ENCODE measurements at regions not wholly inside any gene's neighbourhood (a gene's known extent, or its start where the extent isn't known, plus 50 kb on each side); places are given as distances from the start of the nearest gene placed in this dataset.

DNA sequence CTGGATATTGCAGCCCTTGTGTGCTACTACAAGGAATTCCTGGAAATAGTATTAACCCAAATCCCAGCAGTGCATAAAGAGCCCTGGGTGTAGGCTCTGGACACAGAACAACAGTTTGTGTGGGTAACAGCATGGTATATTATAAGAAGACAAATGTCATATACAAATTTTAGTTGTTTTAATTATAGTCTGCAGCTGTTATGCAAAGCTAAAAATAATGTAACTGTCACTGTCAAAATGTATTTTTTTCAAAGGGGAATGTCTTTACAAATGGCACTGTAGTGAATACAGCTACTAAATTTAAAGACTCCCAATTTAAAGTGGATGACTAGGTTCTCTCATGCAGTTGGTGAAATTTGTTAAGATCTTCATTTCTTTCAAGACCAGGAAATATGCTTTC is 339.0 kb downstream of the GPR37 start:
- no peak for DNase-seq (ENCODE audit: low spot score)

DNA sequence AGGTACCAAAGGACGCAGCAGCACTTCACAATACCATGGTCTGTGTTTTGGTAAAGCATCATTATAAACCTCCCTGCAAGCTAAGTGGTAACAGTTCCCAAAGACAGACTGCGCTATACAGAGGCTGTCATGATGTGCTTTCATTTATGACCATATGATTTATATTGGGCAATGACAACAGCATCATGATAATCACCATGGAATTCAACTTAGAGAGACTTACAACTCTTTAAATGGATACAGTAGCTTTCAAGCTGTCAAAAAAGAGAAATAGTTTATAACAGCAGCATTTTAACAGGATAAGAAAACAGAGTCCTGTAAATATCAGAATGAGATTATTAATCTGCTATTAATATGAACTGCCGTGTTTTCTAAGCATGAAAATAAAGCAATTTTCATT is 341.7 kb downstream of the GPR37 start:
- peak; percentile 23 for DNase-seq (ENCODE audit: low spot score)

GRCh38 chr7:124422081-124422480 is 343.5 kb downstream of the GPR37 start:
- DNase-seq (ENCODE audit: low spot score), result no peak

DNA sequence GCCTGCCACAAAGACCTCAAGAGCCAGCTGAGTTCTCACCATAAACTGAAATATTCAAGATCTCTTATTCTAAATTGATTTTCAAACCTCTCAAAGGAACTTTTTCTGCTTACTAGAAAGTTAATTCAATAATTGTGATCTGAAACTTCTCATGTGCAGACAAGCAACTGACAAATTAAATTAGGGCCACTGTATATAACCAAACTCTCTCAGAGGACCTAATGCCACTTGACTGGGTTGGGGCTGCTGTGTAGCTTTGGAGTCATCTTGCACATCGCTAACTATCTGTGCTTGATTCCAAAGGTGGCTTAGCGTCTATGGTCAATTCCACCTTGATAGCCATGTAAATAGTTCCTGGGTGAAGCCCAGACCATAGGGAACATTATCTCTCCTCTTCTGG is 345.2 kb downstream of the GPR37 start:
- peak; percentile 99 for DNase-seq (ENCODE audit: low spot score)

DNA sequence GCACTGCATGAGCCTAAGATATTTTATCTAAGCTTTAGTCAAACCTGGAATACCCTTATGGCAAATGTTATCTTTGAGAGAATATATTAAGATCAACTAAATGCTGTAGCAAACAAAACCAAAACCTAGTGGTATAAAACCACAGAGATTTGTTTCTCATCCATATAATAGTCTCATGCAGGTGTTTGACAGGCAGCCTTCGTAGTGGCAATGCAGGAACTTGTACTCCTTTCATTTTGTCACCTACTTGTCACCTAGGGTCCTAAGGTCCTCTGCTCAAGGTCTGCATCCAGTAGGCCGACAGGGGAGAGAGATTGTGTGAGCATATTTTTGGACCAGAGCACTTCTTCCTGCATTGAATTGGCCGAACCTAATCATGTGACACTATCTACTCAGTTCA is 352.6 kb downstream of the GPR37 start:
- DNase-seq (ENCODE audit: low spot score), result no peak

- no peak for DNase-seq (ENCODE audit: low spot score)
Observed at GRCh38 chr7:124412531-124412930, 353.1 kb downstream of the GPR37 start.

DNA sequence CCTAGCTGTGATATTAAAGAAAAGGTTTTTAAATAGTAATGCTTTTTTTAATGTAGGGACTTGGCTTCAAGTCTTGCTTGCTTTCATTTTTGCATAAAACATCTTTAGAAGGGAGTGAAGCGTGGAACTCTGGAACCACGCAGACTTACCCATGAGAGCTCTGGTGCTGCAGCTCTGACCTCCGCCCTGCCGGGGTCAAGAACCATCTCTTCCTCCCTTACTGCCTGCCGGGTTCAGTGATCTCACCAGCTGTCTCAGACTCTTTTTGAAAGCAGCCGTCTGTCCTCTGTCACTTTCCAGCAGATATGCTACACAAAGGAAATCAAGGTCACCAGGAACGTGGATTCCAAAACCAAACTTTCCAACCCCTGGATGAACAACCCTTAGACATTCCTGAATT is 353.8 kb downstream of the GPR37 start:
- DNase-seq (ENCODE audit: low spot score), result peak; percentile 59

- no peak for DNase-seq (ENCODE audit: low spot score)
Observed at GRCh38 chr7:124403587-124403986, 362.0 kb downstream of the GPR37 start.

DNA sequence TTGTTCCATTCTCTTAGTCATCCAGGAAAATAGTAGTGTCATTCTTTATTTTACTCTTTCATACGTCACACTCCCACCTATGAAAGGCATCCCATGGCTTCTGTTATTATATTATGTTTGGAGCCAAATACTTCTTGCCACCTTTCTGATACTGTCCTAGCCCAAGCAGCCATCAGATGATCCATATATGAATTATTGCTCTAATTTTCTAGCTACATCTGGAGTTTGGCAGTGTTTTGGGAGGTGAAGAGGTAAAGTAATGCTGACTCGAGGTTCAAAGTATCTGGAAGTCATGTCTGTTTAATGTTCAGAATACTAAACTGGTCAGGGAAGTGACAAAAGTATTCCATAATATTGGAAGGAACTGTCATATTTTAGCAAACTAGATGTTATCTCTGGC is 362.5 kb downstream of the GPR37 start:
- peak; percentile 89 for DNase-seq (ENCODE audit: low spot score)

GRCh38 chr7:124399941-124400340 is 365.7 kb downstream of the GPR37 start:
- no peak for DNase-seq (ENCODE audit: low spot score)

DNA sequence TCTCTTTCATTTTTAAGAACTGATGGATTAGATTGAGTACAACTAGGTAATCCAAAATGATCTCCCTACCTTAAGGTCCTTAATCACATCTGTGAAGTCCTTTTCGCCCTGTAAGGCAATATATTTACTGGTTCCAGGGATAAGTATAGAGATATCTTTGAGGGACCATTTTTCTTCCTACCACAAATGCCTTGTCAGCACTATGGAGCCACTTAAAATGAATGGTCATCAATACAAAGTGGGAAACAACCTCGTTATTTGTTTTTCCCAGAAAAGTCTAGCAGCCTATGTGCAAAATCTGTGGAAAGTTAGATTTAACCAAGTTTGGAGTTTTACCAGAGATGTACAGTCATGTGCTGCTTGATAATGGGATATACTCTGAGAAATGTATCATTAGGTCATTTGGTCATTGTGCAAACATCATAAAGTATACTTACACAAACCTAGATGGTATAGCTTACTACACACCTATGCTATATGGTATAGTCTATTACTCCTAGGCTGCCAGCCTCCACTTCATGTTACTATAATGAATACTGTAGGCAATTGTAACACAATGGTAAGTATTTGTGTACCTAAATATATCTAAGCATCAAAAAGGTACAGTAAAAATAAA is 366.2 kb upstream of the TMEM229A start:
- no peak for DNase-seq (ENCODE audit: low spot score)

DNA sequence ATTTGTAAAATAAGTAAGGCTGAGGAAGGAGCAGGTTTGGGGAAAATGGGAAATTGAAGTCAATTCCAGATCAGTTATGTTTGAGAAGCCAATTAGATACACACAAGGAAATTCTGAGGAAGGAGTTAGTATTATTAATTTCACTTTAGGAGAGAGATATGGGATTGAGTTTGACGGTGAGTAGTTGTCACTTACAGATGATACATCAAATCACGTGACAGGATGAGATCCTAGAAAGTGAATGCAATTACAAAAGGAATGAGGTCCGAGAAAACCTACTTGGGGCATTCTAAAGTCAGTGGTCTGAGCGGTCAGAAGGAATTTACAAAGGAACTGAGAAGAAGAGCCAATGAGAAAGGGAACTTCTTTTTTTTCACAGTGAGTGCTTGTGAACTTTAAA is 364.3 kb upstream of the TMEM229A start:
- no peak for DNase-seq (ENCODE audit: low spot score)

DNA sequence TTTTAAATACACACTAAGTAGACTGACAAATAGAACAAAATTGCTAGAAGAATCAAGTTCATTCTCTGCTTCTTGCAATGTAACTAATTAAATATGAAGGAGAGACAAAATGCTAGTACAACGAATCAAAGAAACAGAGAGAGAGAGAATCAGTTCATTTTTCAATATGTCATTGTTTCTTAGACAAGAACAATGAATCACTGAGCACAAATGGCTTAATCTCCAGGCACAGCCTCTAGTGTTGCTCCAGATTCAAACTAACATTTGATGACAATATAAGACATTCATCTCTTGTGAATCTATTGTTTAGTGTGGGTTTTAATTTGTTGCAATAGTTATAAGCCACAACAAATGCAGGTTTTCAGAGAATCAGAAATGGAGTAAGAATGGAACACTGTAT is 357.4 kb upstream of the TMEM229A start:
- DNase-seq (ENCODE audit: low spot score), result no peak

- no peak for DNase-seq (ENCODE audit: low spot score)
Observed at GRCh38 chr7:124388751-124389150, 355.9 kb upstream of the TMEM229A start.

- peak; percentile 28 for DNase-seq (ENCODE audit: low spot score)
Observed at GRCh38 chr7:124387056-124387455, 354.2 kb upstream of the TMEM229A start.

DNA sequence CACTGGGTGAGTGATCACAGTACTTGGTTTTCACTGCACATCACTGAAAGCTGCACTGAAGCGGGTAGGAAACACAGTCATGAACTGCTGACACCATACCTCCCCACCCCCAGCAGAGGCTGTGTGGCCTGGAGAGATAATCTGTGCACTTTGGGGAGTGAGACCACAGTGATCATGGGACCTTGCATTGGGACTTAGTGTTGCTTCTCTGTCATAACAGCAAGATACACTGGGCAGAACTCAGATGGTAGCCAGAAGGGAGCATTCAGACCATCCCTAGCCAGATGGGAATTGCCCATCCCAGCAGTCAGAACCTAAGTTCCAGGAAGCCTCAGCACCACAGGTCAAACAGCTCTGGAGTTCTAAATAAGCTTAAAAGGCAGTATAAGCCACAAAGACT is 346.4 kb upstream of the TMEM229A start:
- no peak for DNase-seq (ENCODE audit: low spot score)

DNA sequence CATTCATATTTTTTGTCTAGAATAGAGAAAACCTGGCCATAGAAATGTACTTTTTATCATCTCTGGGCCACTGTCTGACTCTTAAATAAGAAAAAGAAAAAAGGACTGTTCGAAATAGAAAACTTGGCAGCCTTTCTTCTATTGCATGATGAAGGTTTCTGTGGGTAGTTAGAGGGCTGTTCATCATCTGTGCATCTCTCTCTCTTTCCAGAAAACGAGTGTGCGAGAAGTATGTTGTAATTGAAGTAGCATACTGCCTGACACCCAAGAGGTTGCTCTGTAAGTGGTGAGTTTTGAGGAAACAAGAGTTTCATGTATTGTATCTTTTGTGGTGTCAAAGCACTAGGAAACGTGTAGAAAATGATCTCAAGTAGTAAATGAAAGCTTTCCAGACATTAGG is 343.2 kb upstream of the TMEM229A start:
- no peak for DNase-seq (ENCODE audit: low spot score)

- DNase-seq (ENCODE audit: low spot score), result no peak
Observed at GRCh38 chr7:124375391-124375790, 342.5 kb upstream of the TMEM229A start.

- no peak for DNase-seq (ENCODE audit: low spot score)
Observed at GRCh38 chr7:124369310-124369709, 336.4 kb upstream of the TMEM229A start.

DNA sequence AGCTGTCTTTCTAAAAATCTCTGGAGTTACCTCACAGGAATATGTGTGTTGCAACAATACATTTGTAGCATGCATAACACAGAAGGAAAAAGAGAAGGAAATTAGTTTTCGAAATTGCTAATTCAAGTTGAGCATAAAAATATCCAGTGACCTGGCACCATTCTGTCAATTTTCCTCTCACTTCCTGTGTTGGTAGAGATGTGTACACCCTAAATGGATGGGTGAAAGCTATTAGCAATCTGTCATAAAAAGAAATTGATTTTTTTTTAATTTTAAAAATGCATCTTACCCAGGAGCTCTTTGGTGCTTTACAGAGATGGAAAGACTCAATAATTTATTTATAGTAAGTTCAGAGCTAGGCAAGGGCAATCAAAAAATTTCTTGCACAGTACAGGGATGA is 333.3 kb upstream of the TMEM229A start:
- DNase-seq (ENCODE audit: low spot score), result no peak

GRCh38 chr7:124364283-124364682 is 331.4 kb upstream of the TMEM229A start:
- no peak for DNase-seq (ENCODE audit: low spot score)

GRCh38 chr7:124354201-124354600 is 321.3 kb upstream of the TMEM229A start:
- DNase-seq (ENCODE audit: low spot score), result no peak

GRCh38 chr7:124351950-124352349 is 319.1 kb upstream of the TMEM229A start:
- DNase-seq (ENCODE audit: low spot score), result peak; percentile 28

DNA sequence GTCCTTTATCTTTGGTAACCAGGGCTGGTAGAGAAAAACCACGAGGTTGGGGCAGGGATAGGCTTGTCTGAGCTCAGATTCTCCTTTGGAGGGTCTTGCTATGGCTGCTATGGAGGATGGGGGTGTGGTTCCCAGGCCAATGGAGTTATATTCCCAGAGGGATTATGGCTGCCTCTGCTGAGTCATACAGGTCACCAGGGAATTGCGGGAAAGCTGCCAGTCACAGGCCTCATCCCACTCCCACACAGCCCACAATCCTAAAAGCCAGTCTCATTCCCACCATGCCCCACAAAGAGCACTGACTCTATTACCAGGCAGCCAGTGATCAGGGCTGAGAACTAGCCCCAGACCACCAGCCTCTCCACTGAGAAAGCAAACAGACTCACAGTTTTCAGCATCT is 316.6 kb upstream of the TMEM229A start:
- DNase-seq (ENCODE audit: low spot score), result no peak

Measured in SK-N-DZ (cell line).